NCI-H345 treated with DMSO at 0.1 percent for 48 hours (cell line): ENCODE measurements at regions not wholly inside any gene's neighbourhood (a gene's known extent, or its start where the extent isn't known, plus 50 kb on each side); places are given as distances from the start of the nearest gene placed in this dataset.

Experiments used
- DNase-seq: peaks from one replicate; lab custom pipeline; 2025; ENCODE audit not compliant: unreplicated experiment; lab: John Stamatoyannopoulos, UW

DNA sequence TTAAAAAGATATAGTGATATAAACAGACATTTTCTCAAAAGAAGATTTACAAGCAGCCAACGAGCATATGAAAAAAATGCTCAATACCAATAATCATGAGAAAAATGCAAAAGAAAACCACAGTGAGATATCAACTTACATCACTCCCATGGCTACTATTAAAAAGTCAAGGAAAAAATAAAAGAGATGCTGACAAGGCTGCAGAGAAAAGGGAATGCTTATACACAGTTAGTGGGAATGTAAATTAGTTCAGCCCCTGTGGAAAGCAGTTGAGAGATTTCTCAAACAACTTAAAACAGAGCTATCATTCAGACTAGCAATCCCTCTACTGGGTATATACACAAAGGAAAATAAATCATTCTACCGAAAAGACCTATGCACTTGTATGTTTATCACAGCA is 97.1 kb upstream of the CARD18 start:
- no peak for DNase-seq

GRCh38 chr11:105233285-105233684 is 93.7 kb upstream of the CARD18 start:
- no peak for DNase-seq

- DNase-seq = no peak
These were observed 92.5 kb upstream of the CARD18 start for GRCh38 chr11:105232021-105232420.

DNA sequence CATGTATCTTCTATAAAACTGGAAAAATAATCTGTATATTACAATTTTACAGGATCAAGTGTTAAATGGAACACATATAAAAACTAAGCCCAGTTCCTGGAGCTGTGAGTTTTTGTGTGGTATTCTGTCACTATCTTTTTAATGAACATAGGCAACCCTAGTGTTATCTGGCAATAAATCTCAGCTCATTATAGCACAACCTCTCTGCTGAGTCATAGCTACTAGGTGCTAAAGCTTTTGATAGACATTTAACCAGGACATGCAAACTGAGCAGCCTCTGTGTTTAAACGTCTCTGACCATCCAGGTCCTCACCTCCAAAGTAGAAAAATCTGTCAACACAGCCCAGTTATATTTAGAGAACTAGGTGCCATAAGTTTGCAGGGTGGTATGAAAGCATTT is 91.0 kb upstream of the CARD18 start:
- DNase-seq = no peak

- DNase-seq = no peak
These were observed 90.2 kb upstream of the CARD18 start for GRCh38 chr11:105229761-105230160.

DNA sequence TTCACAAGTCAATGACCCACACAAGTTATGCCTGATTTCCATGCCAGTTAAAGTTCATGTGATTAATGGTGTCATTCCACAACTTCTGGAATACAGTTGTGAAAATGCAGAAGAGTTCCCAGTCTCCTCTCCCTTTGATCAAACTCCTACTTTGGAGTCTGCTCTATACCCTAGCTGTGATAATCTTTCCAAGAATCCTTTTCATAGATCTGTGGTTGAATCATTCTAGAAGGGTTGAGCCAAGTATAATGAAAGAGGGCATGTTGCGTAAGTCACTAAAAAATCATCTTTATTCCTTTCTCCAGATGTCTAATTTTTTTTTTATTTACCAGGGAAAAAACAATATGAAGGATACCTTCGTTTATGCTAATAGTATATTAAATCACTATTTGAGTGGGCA is 89.7 kb upstream of the CARD18 start:
- DNase-seq = no peak

DNA sequence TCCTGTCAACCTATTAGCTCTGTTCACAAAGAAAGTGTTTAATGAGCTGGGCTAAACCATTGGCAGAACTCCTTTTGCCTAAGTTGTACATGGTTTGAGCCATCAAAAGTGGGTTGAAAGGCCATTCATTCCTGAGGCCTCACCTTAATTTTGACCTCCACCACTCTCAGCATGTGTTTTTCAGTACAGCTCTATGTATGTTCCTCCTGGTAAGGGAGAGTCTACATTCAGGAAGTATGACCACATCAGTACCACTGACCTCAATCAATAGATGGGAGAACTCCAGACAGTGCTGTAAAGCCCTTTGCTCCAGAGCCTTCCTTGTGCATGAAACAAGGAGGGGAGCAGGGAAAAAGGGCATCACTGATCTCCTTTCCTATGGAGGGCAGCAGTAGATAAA is 87.8 kb upstream of the CARD18 start:
- DNase-seq = no peak

GRCh38 chr11:105226766-105227165 is 87.2 kb upstream of the CARD18 start:
- no peak for DNase-seq

DNA sequence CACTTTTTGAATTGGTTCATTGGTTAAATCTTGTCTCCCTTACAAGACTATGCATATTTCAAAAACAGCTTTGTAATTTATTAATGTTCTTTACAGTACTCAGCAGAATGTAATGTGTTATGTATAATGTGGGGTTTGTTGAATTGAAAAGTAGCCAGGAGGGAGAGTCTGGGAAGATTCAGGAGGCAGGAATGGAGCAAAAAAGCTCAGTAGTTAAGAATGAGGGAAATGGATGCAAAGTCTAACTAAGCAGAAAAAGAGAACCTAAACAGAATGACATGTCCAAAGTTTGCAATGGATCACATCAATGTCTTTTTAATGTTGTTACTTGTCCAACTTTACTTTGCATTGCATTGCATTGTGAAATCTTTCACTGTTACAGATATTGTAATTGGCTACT is 86.5 kb upstream of the CARD18 start:
- DNase-seq = no peak

DNA sequence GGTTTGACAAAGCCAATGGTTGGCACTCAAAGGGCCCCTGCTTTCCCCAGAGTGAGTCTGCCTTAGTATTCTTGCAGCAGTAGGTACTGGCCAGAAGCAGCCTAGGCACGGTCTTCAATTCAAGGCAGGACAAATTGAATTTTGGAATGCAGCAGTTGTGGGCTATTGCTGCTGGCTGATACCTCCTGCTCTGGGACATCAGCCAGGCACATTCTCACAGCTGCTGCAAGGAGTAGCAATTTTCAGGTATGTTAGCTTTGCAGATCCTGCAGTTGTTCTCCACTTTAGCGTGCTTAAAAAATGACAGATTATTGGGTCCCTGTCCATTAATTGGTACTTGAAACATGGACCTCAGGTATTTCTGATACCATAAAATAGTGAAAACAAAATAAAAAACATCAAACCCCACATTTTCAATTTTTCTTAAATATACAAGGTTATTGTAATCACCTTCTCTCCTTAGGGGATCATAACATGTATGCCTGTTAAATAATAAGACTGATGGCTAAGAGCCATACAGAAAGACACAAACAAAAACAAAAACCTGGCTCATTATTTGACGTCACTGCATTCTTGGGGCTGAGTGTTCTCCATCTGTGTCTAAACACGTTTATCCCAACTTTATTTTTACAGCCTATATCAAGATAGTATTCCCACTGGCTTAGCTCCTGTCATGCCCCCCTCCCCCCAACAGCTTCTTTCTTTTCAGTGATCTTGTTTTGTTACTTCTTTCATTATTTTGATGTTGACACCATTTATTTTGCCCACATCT is 85.1 kb upstream of the CARD18 start:
- DNase-seq = no peak

DNA sequence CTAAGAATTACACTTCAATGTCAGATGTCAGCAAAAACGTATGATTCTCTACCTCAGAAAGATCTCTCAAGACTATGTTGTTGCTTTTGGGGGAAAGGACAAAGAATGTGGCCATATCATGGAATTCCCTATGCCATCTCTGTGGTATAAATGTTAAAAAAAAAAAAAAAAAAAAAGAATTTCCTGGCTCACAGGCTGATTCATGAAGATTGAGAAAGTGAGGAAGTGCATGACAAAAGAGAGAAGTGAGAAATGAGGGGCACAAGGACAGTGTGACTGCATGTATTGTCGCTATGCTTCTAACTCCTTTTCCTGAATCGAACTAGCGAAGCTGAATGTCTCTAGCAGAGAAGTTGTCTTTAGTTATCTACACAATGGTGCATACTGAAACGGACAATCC is 80.6 kb upstream of the CARD18 start:
- no peak for DNase-seq

- no peak for DNase-seq
These were observed 80.1 kb upstream of the CARD18 start for GRCh38 chr11:105219670-105220069.

DNA sequence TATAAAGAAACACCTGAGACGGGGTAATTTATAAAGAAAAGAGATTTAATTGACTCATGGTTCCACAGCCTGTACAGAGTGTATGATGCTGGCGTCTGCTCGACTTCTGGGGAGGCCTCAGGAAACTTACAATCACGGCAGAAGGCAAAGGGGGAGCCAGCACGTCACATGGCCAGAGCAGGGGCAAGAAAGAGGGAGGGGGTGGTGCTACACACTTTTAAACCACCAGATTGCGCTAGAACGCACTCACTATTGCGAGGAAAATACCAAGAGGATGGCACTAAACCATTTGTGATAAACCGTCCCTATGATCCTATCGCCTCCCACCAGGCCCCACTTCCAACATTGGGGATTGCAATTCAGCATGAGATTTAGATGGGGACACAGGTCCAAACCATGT is 79.7 kb upstream of the CARD18 start:
- DNase-seq = no peak

DNA sequence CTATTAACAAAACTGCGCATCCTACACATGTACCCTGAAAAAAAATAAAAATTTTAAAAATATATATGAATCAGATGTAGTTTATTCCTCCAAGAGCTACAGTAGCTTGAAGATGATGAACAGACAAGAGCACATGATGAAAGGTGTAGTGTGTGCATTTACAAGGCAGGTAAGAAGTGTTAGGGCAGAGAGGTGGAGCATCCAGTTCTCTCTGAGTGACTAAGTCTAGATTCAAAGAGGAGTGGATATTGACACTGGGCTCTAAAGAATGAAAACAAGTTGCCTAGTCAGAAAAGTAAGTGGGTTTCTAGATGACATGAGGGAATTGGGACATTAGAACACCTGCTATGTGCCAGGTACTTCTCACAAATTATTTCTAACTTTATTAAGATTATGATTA is 76.0 kb upstream of the CARD18 start:
- DNase-seq = no peak

DNA sequence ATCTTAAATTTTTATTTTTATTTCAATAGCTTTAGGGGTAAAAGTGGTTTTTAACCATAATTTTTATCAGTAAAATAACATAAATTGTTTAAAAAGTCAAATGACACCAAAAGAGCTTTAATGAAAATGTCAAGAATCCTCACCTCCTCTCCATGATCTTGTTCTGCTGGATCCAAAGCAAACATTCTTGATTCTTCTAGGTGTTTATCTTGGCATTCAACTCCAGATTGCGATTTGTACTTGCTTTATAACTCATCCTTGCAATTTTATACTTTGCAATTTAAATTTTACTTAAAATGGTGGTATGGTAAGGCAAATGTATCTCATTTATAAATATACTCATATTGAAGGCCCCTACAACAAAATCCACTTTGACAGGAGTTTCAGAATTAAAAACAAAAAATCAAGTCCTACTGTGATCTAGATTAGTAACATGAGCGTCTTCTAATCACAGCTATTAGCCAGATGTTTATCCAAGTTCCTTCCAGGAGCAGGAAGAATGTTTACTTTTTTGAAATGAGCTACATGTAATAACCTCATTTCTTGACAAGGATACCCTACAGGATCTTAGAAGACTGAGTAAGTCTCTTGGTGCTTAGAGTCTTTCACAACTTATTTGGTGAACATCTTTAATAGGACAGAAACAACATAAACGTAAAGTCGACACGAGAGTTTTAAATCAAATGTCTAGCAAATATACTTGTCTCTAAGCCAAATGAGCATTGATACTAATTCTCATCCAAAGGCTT is 72.4 kb upstream of the CARD18 start:
- no peak for DNase-seq

DNA sequence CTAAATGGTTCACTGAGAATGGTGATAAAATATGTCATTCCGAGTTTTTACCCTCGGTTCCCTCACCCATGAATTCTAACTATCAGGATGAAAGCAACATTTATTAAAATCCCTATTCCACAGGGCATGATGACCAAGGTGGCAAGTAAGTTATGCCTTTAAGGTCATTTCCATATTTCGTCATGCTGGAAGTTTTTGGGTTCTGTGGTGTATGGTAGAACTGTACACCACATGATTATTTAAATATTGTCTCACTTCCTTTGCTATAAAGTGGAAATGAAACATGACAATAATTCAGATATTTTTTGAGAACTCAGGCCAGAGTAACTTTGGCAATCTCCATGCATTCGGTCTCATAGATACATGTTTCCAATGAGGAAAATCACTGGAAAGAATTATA is 68.5 kb upstream of the CARD18 start:
- no peak for DNase-seq

DNA sequence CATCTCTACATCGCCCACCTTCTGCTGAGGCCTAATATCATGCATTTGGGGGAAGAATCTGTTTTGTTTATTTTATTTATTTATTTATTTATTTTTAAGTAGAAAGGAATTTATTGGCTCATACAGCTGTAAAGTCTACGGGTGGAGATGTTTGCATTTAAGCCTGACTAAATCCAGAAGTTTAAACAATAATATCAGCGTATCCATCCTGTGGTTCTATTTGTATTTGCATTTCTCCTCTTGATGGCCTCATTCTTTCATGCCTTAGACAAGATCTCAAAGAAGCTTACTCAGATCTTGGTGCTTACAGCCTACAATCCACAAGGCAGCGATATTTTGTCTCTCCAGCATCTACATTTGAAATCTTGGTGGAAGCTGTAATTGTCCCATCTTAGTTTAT is 67.1 kb upstream of the CARD18 start:
- DNase-seq = no peak

- DNase-seq = no peak
These were observed 65.1 kb upstream of the CARD18 start for GRCh38 chr11:105204636-105205035.

DNA sequence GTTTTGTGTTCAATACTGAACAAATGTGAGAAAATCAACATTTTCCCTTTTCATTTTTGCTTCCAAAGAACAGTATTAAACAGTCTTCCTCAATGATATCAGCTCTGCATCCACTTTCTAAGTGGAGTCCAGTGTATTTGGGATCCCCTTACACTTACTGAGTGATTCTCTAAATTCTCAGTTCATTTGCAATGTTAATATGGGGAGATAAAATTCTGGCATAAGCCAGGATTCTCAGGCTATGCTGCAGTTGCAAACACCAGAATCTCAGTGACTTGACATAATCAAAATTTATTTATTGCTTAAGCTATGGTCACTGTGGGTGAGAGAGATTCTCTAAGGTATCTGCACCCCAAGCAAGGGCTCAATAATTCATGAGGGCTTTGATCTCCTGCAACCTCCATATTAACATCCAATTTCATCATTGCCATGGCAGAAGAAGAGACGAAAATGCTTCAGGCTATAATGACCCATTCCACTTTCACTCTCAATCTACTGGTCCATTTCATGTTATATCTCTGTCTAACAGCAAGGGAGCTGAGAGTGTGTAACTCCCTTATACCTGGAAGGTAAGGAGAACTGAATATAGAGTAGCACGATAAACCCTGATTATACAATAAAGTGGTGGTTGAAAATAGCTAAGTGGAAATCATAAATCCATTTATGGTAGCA is 64.1 kb upstream of the CARD18 start:
- DNase-seq = no peak

- no peak for DNase-seq
These were observed 63.4 kb upstream of the CARD18 start for GRCh38 chr11:105202844-105203548.

GRCh38 chr11:105202422-105202821 is 62.9 kb upstream of the CARD18 start:
- DNase-seq = no peak

DNA sequence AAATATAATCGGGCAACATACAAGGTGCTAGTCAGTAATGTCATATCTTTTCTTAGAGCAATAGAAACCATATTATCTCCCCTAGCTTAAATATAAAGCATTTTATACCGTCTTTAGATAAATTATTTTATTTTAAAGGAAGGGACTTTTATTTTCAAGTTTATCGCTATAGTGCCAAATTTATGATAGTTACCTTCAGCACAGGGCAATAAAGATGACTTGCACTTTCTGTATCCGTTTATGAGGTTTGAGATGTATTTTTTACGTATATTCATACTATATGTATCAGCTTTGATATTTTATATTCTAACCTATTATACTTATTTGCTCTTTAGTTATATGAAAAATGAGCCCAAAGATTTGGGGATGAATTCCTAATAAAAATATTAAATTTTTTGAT is 61.6 kb upstream of the CARD18 start:
- DNase-seq = no peak
